Activated gamma-delta T cell treated with anti-CD3 and anti-CD28 coated beads, Interleukin-2, amount 50 U/mL, for 16 hours (primary cell): ENCODE measurements at regions not wholly inside any gene's neighbourhood (a gene's known extent, or its start where the extent isn't known, plus 50 kb on each side); places are given as distances from the start of the nearest gene placed in this dataset.
"Not testable (repeated sequence)": the region's sequence is repeated elsewhere in the genome, so short reads cannot be mapped to it uniquely, and the experiment has no call there.

Experiments
- DNase-seq: peaks from one replicate; pipeline ENCODE4 v3.0.0-alpha.2; 2020; ENCODE audit warnings: low read depth

DNA sequence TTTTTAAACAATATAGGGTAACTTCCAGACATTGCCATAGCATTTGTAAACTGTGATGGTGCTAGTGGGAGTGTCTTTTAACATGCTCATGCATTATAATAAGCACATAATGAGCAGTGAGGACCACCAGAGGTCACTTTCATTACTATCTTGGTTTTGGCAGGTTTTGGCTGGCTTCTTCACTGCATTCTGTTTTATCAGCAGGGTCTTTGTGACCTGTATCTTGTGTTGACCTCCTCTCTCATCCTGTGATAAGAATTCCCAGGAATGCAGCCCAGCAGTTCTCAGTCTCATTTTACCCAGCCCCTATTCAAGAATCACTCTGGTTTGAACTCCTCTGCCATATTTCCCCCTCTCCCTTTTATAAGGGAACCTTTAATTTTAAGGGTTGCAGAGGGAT, 91.3 kb downstream of the ZNF467 start:
- DNase-seq = no peak

- no peak for DNase-seq
These were observed 92.1 kb downstream of the ZNF467 start for GRCh38 chr7:149681274-149681673.

GRCh38 chr7:149680331-149681025, 92.9 kb downstream of the ZNF467 start:
- DNase-seq = no peak

- DNase-seq = not testable (repeated sequence)
These were observed 98.5 kb downstream of the ZNF467 start for GRCh38 chr7:149674728-149675385.

GRCh38 chr7:149673006-149673405, 100.4 kb downstream of the ZNF467 start:
- no peak for DNase-seq

DNA sequence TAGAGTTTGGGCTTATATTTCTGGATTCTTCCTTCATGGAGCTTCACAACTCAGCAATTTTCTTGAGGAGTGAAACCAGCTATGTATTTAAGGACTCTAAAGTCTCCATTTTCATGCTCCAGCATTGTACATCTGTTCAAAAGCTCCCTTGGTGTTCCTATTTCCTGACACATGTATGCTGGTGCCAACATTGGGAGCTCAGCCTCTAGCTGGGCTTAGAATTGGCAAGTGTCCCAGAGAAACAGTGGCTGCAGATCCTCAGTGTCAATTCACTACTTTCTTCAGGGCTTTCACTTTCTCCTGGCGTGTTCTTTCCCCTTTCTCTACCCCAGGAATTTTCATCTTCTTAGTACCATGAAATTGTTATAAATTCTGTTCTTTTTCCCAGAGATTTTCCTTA, 103.1 kb downstream of the ZNF467 start:
- no peak for DNase-seq

DNA sequence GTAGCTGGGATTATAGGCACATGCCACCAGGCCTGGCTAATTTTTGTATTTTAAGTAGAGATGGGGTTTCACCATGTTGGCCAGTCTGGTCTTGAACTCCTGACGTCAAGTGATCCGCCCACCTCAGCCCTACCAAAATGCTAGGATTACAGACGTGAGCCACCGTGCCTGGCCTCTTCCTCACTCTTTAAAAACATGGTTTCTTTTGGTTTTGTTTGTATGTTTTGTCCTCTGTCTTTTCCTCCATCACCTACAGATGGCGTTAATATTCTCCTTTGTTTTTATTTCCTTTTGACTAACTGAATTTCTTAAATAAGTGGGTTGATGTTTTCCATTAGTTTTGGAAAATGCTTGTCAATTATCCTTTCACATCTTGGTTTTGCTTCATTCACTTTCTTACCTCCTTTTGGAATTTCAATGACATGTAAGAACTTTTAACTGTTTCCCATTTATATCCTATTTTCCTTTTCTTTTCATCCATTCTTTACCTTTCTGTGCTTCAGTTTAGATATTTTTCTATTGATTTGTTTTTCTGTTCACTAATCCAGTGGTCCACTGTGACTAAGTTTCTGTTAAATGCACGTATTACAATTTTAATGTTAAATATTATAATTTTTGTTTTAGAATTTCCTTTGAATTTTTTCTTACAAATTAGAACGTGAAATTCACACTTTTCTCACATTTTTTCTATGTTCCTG, 104.1 kb downstream of the ZNF467 start:
- DNase-seq = no peak

- DNase-seq = no peak
These were observed 106.9 kb downstream of the ZNF467 start for GRCh38 chr7:149666360-149666945.

GRCh38 chr7:149665618-149666017, 107.8 kb downstream of the ZNF467 start:
- not testable (repeated sequence) for DNase-seq

DNA sequence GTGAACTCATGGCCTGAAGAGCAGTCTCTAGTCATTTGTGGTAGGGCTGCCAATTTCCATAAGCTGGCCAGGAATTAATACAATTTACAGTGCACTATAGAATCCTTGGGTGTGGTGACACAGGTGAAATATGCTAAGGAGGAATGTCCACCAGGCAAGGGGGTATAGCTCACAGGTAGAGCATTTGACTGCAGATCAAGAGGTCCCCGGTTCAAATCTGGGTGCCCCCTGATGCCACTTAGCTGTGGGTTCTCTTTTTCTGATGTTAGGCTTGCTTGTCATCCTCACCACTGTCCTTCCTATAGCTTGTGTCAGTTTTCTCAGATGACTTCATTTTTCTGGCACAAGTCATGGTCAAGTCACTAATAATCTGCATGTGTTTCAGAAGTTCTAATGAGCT, 108.7 kb downstream of the ZNF467 start:
- DNase-seq = no peak

GRCh38 chr7:149664176-149664575, 109.2 kb downstream of the ZNF467 start:
- DNase-seq = no peak

- DNase-seq = peak; percentile 33
These were observed 110.7 kb downstream of the ZNF467 start for GRCh38 chr7:149662591-149663095.

DNA sequence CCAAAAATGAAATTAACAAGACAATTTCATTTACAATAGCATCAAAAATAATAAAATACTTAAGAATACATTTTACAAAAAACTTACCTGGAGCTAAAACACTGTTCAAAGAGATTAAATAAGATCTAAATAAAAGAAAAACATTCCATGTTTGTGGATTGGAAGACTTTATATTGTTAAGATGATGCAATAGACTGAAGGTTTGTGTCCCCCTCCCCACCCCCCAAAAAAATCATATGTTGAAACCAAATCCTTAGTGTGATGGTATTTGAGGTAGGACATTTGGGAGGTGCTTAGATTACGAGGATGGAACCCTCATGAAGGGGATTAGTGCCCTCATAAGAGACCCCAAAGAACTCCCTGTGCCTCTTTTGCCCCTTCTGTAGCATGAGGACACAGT, 117.6 kb downstream of the ZNF467 start:
- no peak for DNase-seq

DNA sequence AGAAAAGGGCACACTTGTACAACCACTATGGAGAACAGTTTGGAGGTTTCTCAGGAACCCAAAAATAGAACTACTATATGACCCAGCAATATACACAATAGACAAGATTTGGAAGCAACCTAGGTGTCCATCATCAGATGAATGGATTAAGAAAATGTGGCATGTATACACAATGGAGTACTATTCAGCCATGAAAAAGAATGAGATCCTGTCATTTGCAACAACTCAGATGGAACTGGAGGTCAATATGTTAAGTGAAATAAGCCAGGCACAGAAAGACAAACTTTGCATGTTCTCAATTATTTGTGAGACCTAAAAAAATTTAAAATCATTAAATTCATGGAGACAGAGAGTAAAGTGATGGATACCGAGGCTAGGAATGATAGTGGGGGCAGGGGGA, 118.8 kb downstream of the ZNF467 start:
- DNase-seq = no peak

- DNase-seq = not testable (repeated sequence)
These were observed 123.2 kb downstream of the ZNF467 start for GRCh38 chr7:149650190-149650589.

DNA sequence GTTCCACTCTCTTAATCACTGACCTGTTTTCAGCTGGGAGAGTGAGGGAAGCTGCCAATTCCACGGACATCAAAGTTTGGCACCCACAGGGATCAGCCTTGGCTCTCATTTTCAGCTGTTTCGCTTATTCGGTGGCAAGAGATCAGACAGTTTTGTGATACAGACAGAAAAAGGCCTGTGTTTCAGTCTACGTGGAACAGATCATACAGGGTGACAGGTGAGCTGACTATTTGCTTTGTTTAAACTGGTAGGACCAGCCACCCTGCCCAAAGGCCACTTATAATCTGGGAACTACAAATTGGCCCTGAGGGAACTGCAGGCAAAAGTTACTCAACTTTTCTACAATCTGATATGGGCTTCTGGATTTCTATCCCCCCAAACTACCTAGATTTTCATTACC, 128.6 kb downstream of the ZNF467 start:
- no peak for DNase-seq

DNA sequence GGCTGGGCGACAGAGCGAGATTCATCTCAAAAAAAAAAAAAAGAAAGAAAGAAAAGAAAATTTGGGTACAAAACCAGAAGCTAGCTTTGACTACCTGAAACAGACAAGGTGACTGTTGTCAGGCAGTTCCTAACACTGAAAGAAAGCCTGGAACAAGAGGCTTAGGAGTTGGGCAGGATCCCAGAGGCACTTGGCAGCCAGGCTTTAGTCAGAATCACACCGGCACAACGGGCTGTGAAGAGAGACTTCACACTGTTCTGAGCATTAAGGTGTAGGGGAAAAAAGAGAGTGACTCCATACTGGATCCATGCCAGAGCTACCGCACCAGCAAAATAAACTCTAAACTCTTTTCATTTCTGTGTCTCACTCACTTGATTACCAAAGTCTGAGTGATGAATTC, 130.8 kb downstream of the ZNF467 start:
- no peak for DNase-seq

- no peak for DNase-seq
These were observed 134.6 kb downstream of the ZNF467 start for GRCh38 chr7:149638566-149639320.

- no peak for DNase-seq
These were observed 135.3 kb downstream of the ZNF467 start for GRCh38 chr7:149637911-149638565.

GRCh38 chr7:149635561-149636329, 137.6 kb downstream of the ZNF467 start:
- DNase-seq = no peak
